Keratinocyte (primary cell): ENCODE measurements at regions not wholly inside any gene's neighbourhood (a gene's known extent, or its start where the extent isn't known, plus 50 kb on each side); places are given as distances from the start of the nearest gene placed in this dataset.

Experiments
- CTCF ChIP-seq, 3 experiments: IDR thresholded peaks in 1 of 3; conservative IDR thresholded peaks in 1 of 3; optimal IDR thresholded peaks in 1 of 3; 2 replicates in 2 of 3; 3 replicates in 1 of 3; pipeline versions ENCODE3 to v1.5.1; 2011; ENCODE audit warnings: low read length in 3 of 3, mild to moderate bottlenecking in 3 of 3, moderate library complexity in 2 of 3, control low read depth in 1 of 3, inconsistent platforms in 1 of 3; ENCODE audit not compliant: insufficient read depth in 2 of 3; ENCODE audit errors: extremely low read depth in 1 of 3
- EZH2 ChIP-seq: IDR thresholded peaks from one replicate; pipeline ENCODE4 v1.6.1; 2012; ENCODE audit warnings: inconsistent platforms, mild to moderate bottlenecking, low read length, moderate library complexity

GRCh38 chr7:26022982-26023381 is 129.0 kb upstream of the NFE2L3 start:
- TF ChIP-seq CTCF (optimal IDR thresholded peaks at IDR 0.05 in 1 of 3, IDR thresholded peaks at IDR 0.05 in 1 of 3, conservative IDR thresholded peaks at IDR 0.05 in 1 of 3; ENCODE audit: extremely low read depth in 1 of 3, insufficient read depth in 2 of 3, low read length in 3 of 3) (no peak), EZH2 (no peak)
